ENCODE measurements at regions not wholly inside any gene's neighbourhood (a gene's known extent, or its start where the extent isn't known, plus 50 kb on each side); places are given as distances from the start of the nearest gene placed in this dataset.
"Not testable (repeated sequence)": the region's sequence is repeated elsewhere in the genome, so short reads cannot be mapped to it uniquely, and the experiment has no call there.

GRCh38 chr16:23013484-23013883 lies 135.8 kb downstream of the USP31 start:
- no peak for DNase-seq (ENCODE audit: low spot score)

GRCh38 chr16:23009075-23009474 lies 140.2 kb downstream of the USP31 start:
- no peak for DNase-seq (ENCODE audit: low spot score)

- no peak for DNase-seq (ENCODE audit: low spot score)
These were observed 141.2 kb downstream of the USP31 start for GRCh38 chr16:23008041-23008440.

- no peak for DNase-seq (ENCODE audit: low spot score)
These were observed 142.9 kb downstream of the USP31 start for GRCh38 chr16:23006380-23006779.

GRCh38 chr16:23005951-23006350 lies 143.3 kb downstream of the USP31 start:
- DNase-seq (ENCODE audit: low spot score), result no peak

GRCh38 chr16:22989598-22989997 lies 159.7 kb downstream of the USP31 start:
- no peak for DNase-seq (ENCODE audit: low spot score)

- no peak for DNase-seq (ENCODE audit: low spot score)
These were observed 165.6 kb downstream of the USP31 start for GRCh38 chr16:22983614-22984013.

- DNase-seq (ENCODE audit: low spot score), result not testable (repeated sequence)
These were observed 166.6 kb downstream of the HS3ST2 start for GRCh38 chr16:22980514-22980913.

GRCh38 chr16:22979038-22979437 lies 165.1 kb downstream of the HS3ST2 start:
- no peak for DNase-seq (ENCODE audit: low spot score)

- DNase-seq (ENCODE audit: low spot score), result peak; percentile 1
These were observed 163.3 kb downstream of the HS3ST2 start for GRCh38 chr16:22977294-22977697.

GRCh38 chr16:22973522-22973921 lies 159.6 kb downstream of the HS3ST2 start:
- no peak for DNase-seq (ENCODE audit: low spot score)

GRCh38 chr16:22971346-22971924 lies 157.5 kb downstream of the HS3ST2 start:
- no peak for DNase-seq (ENCODE audit: low spot score)

GRCh38 chr16:22970209-22970865 lies 156.4 kb downstream of the HS3ST2 start:
- DNase-seq (ENCODE audit: low spot score), result no peak

- no peak for DNase-seq (ENCODE audit: low spot score)
These were observed 155.6 kb downstream of the HS3ST2 start for GRCh38 chr16:22969567-22969966.

- DNase-seq (ENCODE audit: low spot score), result no peak
These were observed 155.0 kb downstream of the HS3ST2 start for GRCh38 chr16:22968931-22969330.

- no peak for DNase-seq (ENCODE audit: low spot score)
These were observed 153.6 kb downstream of the HS3ST2 start for GRCh38 chr16:22967521-22968095.
